Ovary (tissue), 3 donors: ENCODE measurements at regions not wholly inside any gene's neighbourhood (a gene's known extent, or its start where the extent isn't known, plus 50 kb on each side); places are given as distances from the start of the nearest gene placed in this dataset.

Experiments
- EP300 ChIP-seq: sonication (generic); formaldehyde crosslinking; IDR thresholded peaks from one replicate; pipeline ENCODE4 v1.6.1; 2017; ENCODE audit warnings: antibody characterized with exemption
- POLR2A ChIP-seq: fragments of 450-650 bp; IDR thresholded peaks from one replicate; pipeline ENCODE4 v1.6.1; 2017; ENCODE audit warnings: antibody characterized with exemption, mild to moderate bottlenecking, moderate library complexity
- TF ChIP-seq, protein P1 (sequence below), 3 donors: fragments of 450-650 bp in 2 of 3; fragments of 200-600 bp in 1 of 3; IDR thresholded peaks; one replicate each; pipeline versions ENCODE4 v1.5.1 to v1.8.0; 2016 to 2022; ENCODE audit warnings: antibody characterized with exemption in 3 of 3, mild to moderate bottlenecking in 1 of 3
- donor health status: DM: no; HTN: no; CAD: no.

DNA sequence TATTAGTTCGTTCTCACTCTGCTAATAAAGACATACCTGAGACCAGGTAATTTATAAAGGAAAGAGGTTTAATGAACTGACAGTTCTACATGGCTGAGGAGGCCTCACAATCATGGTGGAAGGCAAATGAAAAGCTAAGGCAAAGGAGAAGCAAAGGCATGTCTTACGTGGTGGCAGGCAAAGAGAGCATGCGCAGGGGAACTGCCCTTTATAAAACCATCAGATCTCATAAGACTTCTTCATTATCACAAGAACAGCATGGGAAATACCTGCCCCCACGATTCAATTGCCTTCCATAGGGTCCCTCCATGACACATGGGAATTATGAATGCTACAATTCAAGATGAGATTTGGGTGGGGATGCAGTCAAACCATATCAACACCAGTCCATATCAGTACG is 133.5 kb downstream of the ZNF621 start:
- TF ChIP-seq, protein P1, sequence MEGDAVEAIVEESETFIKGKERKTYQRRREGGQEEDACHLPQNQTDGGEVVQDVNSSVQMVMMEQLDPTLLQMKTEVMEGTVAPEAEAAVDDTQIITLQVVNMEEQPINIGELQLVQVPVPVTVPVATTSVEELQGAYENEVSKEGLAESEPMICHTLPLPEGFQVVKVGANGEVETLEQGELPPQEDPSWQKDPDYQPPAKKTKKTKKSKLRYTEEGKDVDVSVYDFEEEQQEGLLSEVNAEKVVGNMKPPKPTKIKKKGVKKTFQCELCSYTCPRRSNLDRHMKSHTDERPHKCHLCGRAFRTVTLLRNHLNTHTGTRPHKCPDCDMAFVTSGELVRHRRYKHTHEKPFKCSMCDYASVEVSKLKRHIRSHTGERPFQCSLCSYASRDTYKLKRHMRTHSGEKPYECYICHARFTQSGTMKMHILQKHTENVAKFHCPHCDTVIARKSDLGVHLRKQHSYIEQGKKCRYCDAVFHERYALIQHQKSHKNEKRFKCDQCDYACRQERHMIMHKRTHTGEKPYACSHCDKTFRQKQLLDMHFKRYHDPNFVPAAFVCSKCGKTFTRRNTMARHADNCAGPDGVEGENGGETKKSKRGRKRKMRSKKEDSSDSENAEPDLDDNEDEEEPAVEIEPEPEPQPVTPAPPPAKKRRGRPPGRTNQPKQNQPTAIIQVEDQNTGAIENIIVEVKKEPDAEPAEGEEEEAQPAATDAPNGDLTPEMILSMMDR (IDR thresholded peaks at IDR 0.05) = no peak
- TF ChIP-seq POLR2A (no peak), EP300 (no peak)
